SU-DHL-6 (cell line): ENCODE measurements at regions not wholly inside any gene's neighbourhood (a gene's known extent, or its start where the extent isn't known, plus 50 kb on each side); places are given as distances from the start of the nearest gene placed in this dataset.

Source experiments
- CTCF ChIP-seq: fragments of 200-600 bp; sonication (generic); IDR thresholded peaks from one replicate; pipeline ENCODE4 v1.5.1; 2017; ENCODE audit warnings: antibody characterized with exemption, mild to moderate bottlenecking, low read length, moderate library complexity; ENCODE audit not compliant: insufficient read depth, poor library complexity, severe bottlenecking
- EZH2phosphoT487 ChIP-seq: fragments of 200-600 bp; sonication (generic), shearing (Covaris generic); conservative IDR thresholded peaks from 2 replicates; pipeline ENCODE4 v1.6.1; 2018; ENCODE audit warnings: mild to moderate bottlenecking, antibody characterized with exemption, low read length, moderate library complexity, mixed read lengths

- TF ChIP-seq CTCF, result no peak
- TF ChIP-seq EZH2phosphoT487, result no peak
These were observed 396.5 kb downstream of the SMOC2 start for GRCh38 chr6:168837254-168838036.
